ENCODE measurements at regions not wholly inside any gene's neighbourhood (a gene's known extent, or its start where the extent isn't known, plus 50 kb on each side); places are given as distances from the start of the nearest gene placed in this dataset.

DNA sequence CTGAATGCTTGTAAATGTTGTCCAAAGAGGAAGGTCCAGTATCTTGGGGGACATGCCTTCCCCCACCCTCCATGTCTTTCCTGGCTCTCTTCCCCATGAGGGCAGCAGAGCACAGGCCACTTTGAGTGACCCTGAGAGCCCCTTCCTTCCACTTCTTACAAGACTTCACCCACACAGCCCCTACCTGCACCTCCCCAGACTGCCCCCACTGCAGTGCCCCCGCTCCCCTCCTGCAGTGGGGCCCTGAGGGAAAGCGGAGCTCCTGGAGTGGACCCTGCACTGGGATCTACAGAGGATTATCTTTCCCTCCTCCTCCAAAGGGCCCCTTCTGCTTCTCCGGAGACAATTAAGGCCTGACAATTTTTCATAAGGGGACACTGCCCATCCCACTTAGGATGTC lies 326.8 kb downstream of the TCERG1L start:
- no peak for DNase-seq
- Histone ChIP-seq H3K9ac (ENCODE audit: low read length in 3 of 3) (no peak overlapping the region), H3K36me3 (ENCODE audit: control insufficient read depth in 2 of 3, insufficient read depth in 3 of 3, low read length in 3 of 3) (no peaks in the 10 kb centered on the region), H3K4me1 (ENCODE audit: control insufficient read depth in 2 of 3, insufficient read depth in 2 of 3, low read depth in 1 of 3, low read length in 3 of 3) (no peaks in the 10 kb centered on the region), H3K27ac (ENCODE audit: low read depth in 2 of 2, low read length in 2 of 2) (no peak overlapping the region), H3K9me3 (ENCODE audit: control insufficient read depth in 2 of 3, insufficient read depth in 1 of 3, low read length in 3 of 3) (no peaks in the 10 kb centered on the region), H3K27me3 (ENCODE audit: control insufficient read depth, insufficient read depth, low read length) (no peaks in the 10 kb centered on the region), H3K4me3 (ENCODE audit: low read length in 3 of 3) (no peak overlapping the region)
- intact Hi-C loops (cut with DNase I) = no loop called here
- FAIRE-seq = no peak
- no peak for TF ChIP-seq CTCF (IDR thresholded peaks at IDR 0.05; ENCODE audit: borderline replicate concordance, extremely low read depth, insufficient read depth)

GRCh38 chr10:130985158-130985753 lies 326.3 kb downstream of the TCERG1L start:
- intact Hi-C loops (cut with DNase I) = no loop called here
- TF ChIP-seq CTCF (IDR thresholded peaks at IDR 0.05; ENCODE audit: borderline replicate concordance, extremely low read depth, insufficient read depth) = no peak
- no peaks in the 10 kb centered on the region for H3K4me1 ChIP-seq (ENCODE audit: control insufficient read depth in 2 of 3, insufficient read depth in 2 of 3, low read depth in 1 of 3, low read length in 3 of 3)
- FAIRE-seq (no peak), DNase-seq (peak in 1 of 5 donors; percentile 12)
- no peaks in the 10 kb centered on the region for H3K36me3 ChIP-seq (ENCODE audit: control insufficient read depth in 2 of 3, insufficient read depth in 3 of 3, low read length in 3 of 3)
- H3K27ac ChIP-seq (ENCODE audit: low read depth in 2 of 2, low read length in 2 of 2) = no peak overlapping the region
- H3K9me3 ChIP-seq (ENCODE audit: control insufficient read depth in 2 of 3, insufficient read depth in 1 of 3, low read length in 3 of 3) = no peaks in the 10 kb centered on the region
- no peaks in the 10 kb centered on the region for H3K27me3 ChIP-seq (ENCODE audit: control insufficient read depth, insufficient read depth, low read length)
- H3K9ac ChIP-seq (ENCODE audit: low read length in 3 of 3) = no peak overlapping the region
- no peak overlapping the region for H3K4me3 ChIP-seq (ENCODE audit: low read length in 3 of 3)

- H3K9ac ChIP-seq (ENCODE audit: low read length in 3 of 3) = no peak overlapping the region
- no peaks in the 10 kb centered on the region for H3K9me3 ChIP-seq (ENCODE audit: control insufficient read depth in 2 of 3, insufficient read depth in 1 of 3, low read length in 3 of 3)
- H3K4me1 ChIP-seq (ENCODE audit: control insufficient read depth in 2 of 3, insufficient read depth in 2 of 3, low read depth in 1 of 3, low read length in 3 of 3) = no peaks in the 10 kb centered on the region
- FAIRE-seq (no peak), DNase-seq (no peak)
- intact Hi-C loops (cut with DNase I) = no loop called here
- no peak for TF ChIP-seq CTCF (IDR thresholded peaks at IDR 0.05; ENCODE audit: borderline replicate concordance, extremely low read depth, insufficient read depth)
- H3K4me3 ChIP-seq (ENCODE audit: low read length in 3 of 3) = no peak overlapping the region
- H3K36me3 ChIP-seq (ENCODE audit: control insufficient read depth in 2 of 3, insufficient read depth in 3 of 3, low read length in 3 of 3) = no peaks in the 10 kb centered on the region
- H3K27me3 ChIP-seq (ENCODE audit: control insufficient read depth, insufficient read depth, low read length) = no peaks in the 10 kb centered on the region
- H3K27ac ChIP-seq (ENCODE audit: low read depth in 2 of 2, low read length in 2 of 2) = no peak overlapping the region
Measured at GRCh38 chr10:130986846-130987245, 324.7 kb downstream of the TCERG1L start.

GRCh38 chr10:130987401-130987800 lies 324.1 kb downstream of the TCERG1L start:
- H3K36me3 ChIP-seq (ENCODE audit: control insufficient read depth in 2 of 3, insufficient read depth in 3 of 3, low read length in 3 of 3) = no peaks in the 10 kb centered on the region
- H3K4me3 ChIP-seq (ENCODE audit: low read length in 3 of 3) = no peak overlapping the region
- no peak for TF ChIP-seq CTCF (IDR thresholded peaks at IDR 0.05; ENCODE audit: borderline replicate concordance, extremely low read depth, insufficient read depth)
- no peaks in the 10 kb centered on the region for H3K27me3 ChIP-seq (ENCODE audit: control insufficient read depth, insufficient read depth, low read length)
- DNase-seq = no peak
- no peak for FAIRE-seq
- no peak overlapping the region for H3K27ac ChIP-seq (ENCODE audit: low read depth in 2 of 2, low read length in 2 of 2)
- H3K9ac ChIP-seq (ENCODE audit: low read length in 3 of 3) = no peak overlapping the region
- H3K4me1 ChIP-seq (ENCODE audit: control insufficient read depth in 2 of 3, insufficient read depth in 2 of 3, low read depth in 1 of 3, low read length in 3 of 3) = no peaks in the 10 kb centered on the region
- intact Hi-C loops (cut with DNase I) = no loop called here
- H3K9me3 ChIP-seq (ENCODE audit: control insufficient read depth in 2 of 3, insufficient read depth in 1 of 3, low read length in 3 of 3) = no peaks in the 10 kb centered on the region
